H9 (cell line): ENCODE measurements at regions not wholly inside any gene's neighbourhood (a gene's known extent, or its start where the extent isn't known, plus 50 kb on each side); places are given as distances from the start of the nearest gene placed in this dataset.

ENCODE experiments used
- DNase-seq: peaks from one replicate; pipeline ENCODE4 v3.0.0-alpha.2; 2017
- H2AFZ ChIP-seq: one replicate; pipeline ENCODE4 v1.6.1; 2013; ENCODE audit warnings: mild to moderate bottlenecking, low read length, control low read depth, moderate library complexity
- H2AK5ac ChIP-seq: 2 replicates; pipeline ENCODE4 v1.6.1; 2013; ENCODE audit warnings: low read length, control low read depth, mixed read lengths; ENCODE audit not compliant: insufficient read length
- H2BK120ac ChIP-seq: one replicate; pipeline ENCODE4 v1.6.1; 2013; ENCODE audit warnings: low read depth, mild to moderate bottlenecking, low read length, control low read depth, inconsistent platforms; ENCODE audit not compliant: poor library complexity, severe bottlenecking
- H2BK12ac ChIP-seq: 2 replicates; pipeline ENCODE4 v1.6.1; 2013; ENCODE audit warnings: low read length, control low read depth, mixed read lengths, low read depth; ENCODE audit not compliant: insufficient read length
- H2BK15ac ChIP-seq: 2 replicates; pipeline ENCODE4 v1.6.1; 2013; ENCODE audit warnings: low read depth, low read length, control low read depth
- H2BK20ac ChIP-seq: one replicate; pipeline ENCODE4 v1.6.1; 2013; ENCODE audit warnings: low read depth, mild to moderate bottlenecking, low read length, control low read depth, inconsistent platforms; ENCODE audit not compliant: poor library complexity, severe bottlenecking
- H2BK5ac ChIP-seq: 2 replicates; pipeline ENCODE4 v1.6.1; 2013; ENCODE audit warnings: low read length, control low read depth, mixed read lengths; ENCODE audit not compliant: insufficient read length
- H3K14ac ChIP-seq: 2 replicates; pipeline ENCODE4 v1.6.1; 2013; ENCODE audit warnings: low read length, control low read depth; ENCODE audit not compliant: insufficient read depth
- H3K18ac ChIP-seq: 2 replicates; pipeline ENCODE4 v1.6.1; 2013; ENCODE audit warnings: low read depth, mild to moderate bottlenecking, mixed read lengths, low read length, control low read depth; ENCODE audit not compliant: insufficient read length
- H3K23ac ChIP-seq: 2 replicates; pipeline ENCODE4 v1.6.1; 2013; ENCODE audit warnings: low read length, control low read depth, mixed read lengths, low read depth; ENCODE audit not compliant: insufficient read length
- H3K23me2 ChIP-seq: 2 replicates; pipeline ENCODE4 v1.6.1; 2013; ENCODE audit warnings: low read depth, mild to moderate bottlenecking, mixed read lengths, low read length, control low read depth; ENCODE audit not compliant: insufficient read length, poor library complexity, severe bottlenecking
- H3K27ac ChIP-seq: 2 replicates; pipeline ENCODE4 v1.5.1; 2013; ENCODE audit warnings: low read length, control low read depth, mixed read lengths, low read depth; ENCODE audit not compliant: insufficient read length
- H3K27me3 ChIP-seq: 2 replicates; pipeline ENCODE4 v1.6.1; 2013; ENCODE audit warnings: low read length, control low read depth, inconsistent platforms; ENCODE audit not compliant: insufficient read depth
- H3K4ac ChIP-seq: 2 replicates; pipeline ENCODE4 v1.6.1; 2013; ENCODE audit warnings: low read depth, mild to moderate bottlenecking, control low read depth, inconsistent platforms, low read length, moderate library complexity
- H3K4me1 ChIP-seq: 2 replicates; pipeline ENCODE4 v1.6.1; 2013; ENCODE audit warnings: low read length, control low read depth, inconsistent platforms; ENCODE audit not compliant: insufficient read depth
- H3K4me2 ChIP-seq: 2 replicates; pipeline ENCODE4 v1.6.1; 2013; ENCODE audit warnings: low read length, control low read depth, mixed read lengths; ENCODE audit not compliant: insufficient read length, insufficient read depth
- H3K56ac ChIP-seq: 2 replicates; pipeline ENCODE4 v1.6.1; 2013; ENCODE audit warnings: low read depth, mild to moderate bottlenecking, mixed read lengths, low read length, control low read depth; ENCODE audit not compliant: insufficient read length
- H3K79me1 ChIP-seq: 2 replicates; pipeline ENCODE4 v1.6.1; 2013; ENCODE audit warnings: low read depth, mild to moderate bottlenecking, moderate library complexity, low read length, control low read depth, inconsistent platforms; ENCODE audit not compliant: insufficient read depth, poor library complexity, severe bottlenecking
- H3K79me2 ChIP-seq: 2 replicates; pipeline ENCODE4 v1.6.1; 2013; ENCODE audit warnings: low read length, control low read depth, inconsistent platforms; ENCODE audit not compliant: insufficient read depth
- H3K9ac ChIP-seq: 2 replicates; pipeline ENCODE4 v1.6.1; 2013; ENCODE audit warnings: low read length, control low read depth, mixed read lengths; ENCODE audit not compliant: insufficient read length; ENCODE audit errors: extremely low read depth
- H3K9me3 ChIP-seq: one replicate; pipeline ENCODE4 v1.6.1; 2013; ENCODE audit warnings: low read depth, low read length, inconsistent platforms; ENCODE audit not compliant: control insufficient read depth
- H3T11ph ChIP-seq: one replicate; pipeline ENCODE4 v1.6.1; 2013; ENCODE audit warnings: mild to moderate bottlenecking, low read length, control low read depth, inconsistent platforms
- H4K20me1 ChIP-seq: one replicate; pipeline ENCODE4 v1.6.1; 2013; ENCODE audit not compliant: control insufficient read depth, insufficient read length, insufficient read depth
- H4K5ac ChIP-seq: 2 replicates; pipeline ENCODE4 v1.6.1; 2013; ENCODE audit warnings: low read depth, mild to moderate bottlenecking, mixed read lengths, low read length, control low read depth; ENCODE audit not compliant: insufficient read length
- H4K8ac ChIP-seq: replicated peaks from 2 replicates; pipeline ENCODE4 v1.6.1; 2013; ENCODE audit warnings: low read length, control low read depth, mixed read lengths, low read depth; ENCODE audit not compliant: insufficient read length
- H4K91ac ChIP-seq: 2 replicates; pipeline ENCODE4 v1.6.1; 2013; ENCODE audit warnings: low read depth, mild to moderate bottlenecking, moderate library complexity, mixed read lengths, low read length, control low read depth; ENCODE audit not compliant: insufficient read length
- H3K27ac Mint-ChIP-seq, 3 experiments: 2 replicates in 2 of 3; 3 replicates in 1 of 3; pipeline ENCODE4 v1.8.0; 2020 to 2021; ENCODE audit warnings: mixed read lengths in 3 of 3, mild to moderate bottlenecking in 1 of 3, moderate library complexity in 1 of 3
- H3K27me3 Mint-ChIP-seq: 2 replicates; pipeline ENCODE4 v1.8.0; 2021; ENCODE audit warnings: low read depth, mild to moderate bottlenecking, moderate library complexity, mixed read lengths
- H3K36me3 Mint-ChIP-seq, 3 experiments: 2 replicates in 2 of 3; 3 replicates in 1 of 3; pipeline ENCODE4 v1.8.0; 2020 to 2021; ENCODE audit warnings: low read depth in 3 of 3, mixed read lengths in 3 of 3; ENCODE audit not compliant: insufficient read depth in 1 of 3
- H3K4me1 Mint-ChIP-seq, 2 experiments: 2 replicates each; pipeline ENCODE4 v1.8.0; 2020; ENCODE audit warnings: mixed read lengths in 2 of 2
- H3K4me3 Mint-ChIP-seq, 2 experiments: 2 replicates in 1 of 2; 3 replicates in 1 of 2; pipeline ENCODE4 v1.8.0; 2020 to 2021; ENCODE audit warnings: mild to moderate bottlenecking in 2 of 2, mixed read lengths in 2 of 2, moderate library complexity in 1 of 2
- H3K9me3 Mint-ChIP-seq, 2 experiments: 2 replicates in 1 of 2; 3 replicates in 1 of 2; pipeline ENCODE4 v1.8.0; 2020; ENCODE audit warnings: mild to moderate bottlenecking in 2 of 2, mixed read lengths in 2 of 2, moderate library complexity in 1 of 2
- CTCF ChIP-seq: fragments of 200-600 bp; sonication (generic); conservative IDR thresholded peaks from 3 replicates; pipeline ENCODE4 v1.8.0; 2021; ENCODE audit warnings: antibody characterized with exemption, mild to moderate bottlenecking
- WGBS: extraction: QIAGEN DNeasy Blood & Tissue Kit; methylation state at CpG from one replicate; pipeline ENCODE4 v1.1.7; 2013; ENCODE audit warnings: missing lambda C conversion rate, low lambda C conversion rate, mixed read lengths; ENCODE audit not compliant: insufficient read length; ENCODE audit errors: extremely low coverage; 5-methylcytosine and 5-hydroxymethylcytosine counted together

- H2BK20ac ChIP-seq = no peak overlapping the region
- Mint-ChIP-seq H3K4me1 (peaks cover 5 to 9% of the 10 kb centered on the region in 2 experiments), H3K4me3 (no peak overlapping the region), H3K27me3 (no peaks in the 10 kb centered on the region; the same call in 1 of the 2 replicates), H3K9me3 (peaks cover 0 to 3% of the 10 kb centered on the region in 2 experiments; a peak in 2 of 5 replicates), H3K36me3 (no peaks in the 10 kb centered on the region), H3K27ac (no peak overlapping the region)
- H2BK12ac ChIP-seq = no peak overlapping the region
- H4K5ac ChIP-seq = no peak overlapping the region
- H2BK15ac ChIP-seq = no peak overlapping the region
- no peaks in the 10 kb centered on the region for H4K20me1 ChIP-seq
- no peaks in the 10 kb centered on the region for H3K9me3 ChIP-seq
- H2BK5ac ChIP-seq = no peak overlapping the region
- H3K79me1 ChIP-seq = no peaks in the 10 kb centered on the region
- no peaks in the 10 kb centered on the region for H3K23me2 ChIP-seq
- H3K14ac ChIP-seq = no peak overlapping the region
- H3K27me3 ChIP-seq = no peaks in the 10 kb centered on the region
- H3K9ac ChIP-seq = no peak overlapping the region
- no peaks in the 10 kb centered on the region for H3K4me1 ChIP-seq
- H3K56ac ChIP-seq = no peak overlapping the region
- H4K8ac ChIP-seq = no peak overlapping the region
- no peak overlapping the region for H3T11ph ChIP-seq
- H2AK5ac ChIP-seq = no peak overlapping the region
- no peak overlapping the region for H3K27ac ChIP-seq
- H2BK120ac ChIP-seq = no peak overlapping the region
- H2AFZ ChIP-seq = no peak overlapping the region
- TF ChIP-seq CTCF = no peak
- H3K79me2 ChIP-seq = no peaks in the 10 kb centered on the region
- H4K91ac ChIP-seq = no peak overlapping the region
- no peak overlapping the region for H3K18ac ChIP-seq
- H3K4me2 ChIP-seq = no peak overlapping the region
- no peak overlapping the region for H3K4ac ChIP-seq
- WGBS = no CpG with 5 or more reads among the region's 12 CpGs
- no peak for DNase-seq
- no peak overlapping the region for H3K23ac ChIP-seq
These were observed 49.8 kb upstream of the ADORA2B start for GRCh38 chr17:15894913-15895658.
